ENCODE measurements at regions not wholly inside any gene's neighbourhood (a gene's known extent, or its start where the extent isn't known, plus 50 kb on each side); places are given as distances from the start of the nearest gene placed in this dataset.

GRCh38 chr5:18900644-18901043 lies 1087.4 kb downstream of the CDH18 start:
- no CpG with 5 or more reads among the region's 3 CpGs for WGBS (ENCODE audit: extremely low coverage, insufficient read length, low lambda C conversion rate)
- H3K27me3 Mint-ChIP-seq (ENCODE audit: low read depth), result no peaks in the 10 kb centered on the region

More at GRCh38 chr5:18900644-18901043, 1087.4 kb downstream of the CDH18 start:
- no peak overlapping the region for H4K5ac ChIP-seq (ENCODE audit: insufficient read length, low read depth, low read length)
- no peak overlapping the region for H2AFZ ChIP-seq (ENCODE audit: low read length)
- H2AK5ac ChIP-seq (ENCODE audit: insufficient read length, low read length), result no peak overlapping the region
- H2BK20ac ChIP-seq (ENCODE audit: low read depth, low read length, poor library complexity, severe bottlenecking), result no peak overlapping the region
- H3K4me1 ChIP-seq (ENCODE audit: insufficient read depth, low read length), result no peaks in the 10 kb centered on the region
- H4K91ac ChIP-seq (ENCODE audit: insufficient read length, low read depth, low read length), result no peak overlapping the region
- no peak overlapping the region for H2BK12ac ChIP-seq (ENCODE audit: insufficient read length, low read depth, low read length)
- TF ChIP-seq CTCF (conservative IDR thresholded peaks at IDR 0.05), result no peak
- no peak overlapping the region for H3K9ac ChIP-seq (ENCODE audit: extremely low read depth, insufficient read length, low read length)
- no peak overlapping the region for H3K27ac Mint-ChIP-seq
- H3K56ac ChIP-seq (ENCODE audit: insufficient read length, low read depth, low read length), result no peak overlapping the region
- H3K14ac ChIP-seq (ENCODE audit: insufficient read depth, low read length), result no peak overlapping the region
- H2BK15ac ChIP-seq (ENCODE audit: low read depth, low read length), result no peak overlapping the region
- H3T11ph ChIP-seq (ENCODE audit: low read length), result no peak overlapping the region
- no peak overlapping the region for H3K4me2 ChIP-seq (ENCODE audit: insufficient read depth, insufficient read length, low read length)
- no peaks in the 10 kb centered on the region for H3K9me3 ChIP-seq (ENCODE audit: control insufficient read depth, low read depth, low read length)
- no peak overlapping the region for H3K18ac ChIP-seq (ENCODE audit: insufficient read length, low read depth, low read length)
- H4K8ac ChIP-seq (replicated peaks; ENCODE audit: insufficient read length, low read depth, low read length), result no peak overlapping the region
- H3K79me1 ChIP-seq (ENCODE audit: insufficient read depth, low read depth, low read length, poor library complexity, severe bottlenecking), result no peaks in the 10 kb centered on the region
- H3K23me2 ChIP-seq (ENCODE audit: insufficient read length, low read depth, low read length, poor library complexity, severe bottlenecking), result no peaks in the 10 kb centered on the region
- no peaks in the 10 kb centered on the region; a peak in 1 of 7 replicates for H3K36me3 Mint-ChIP-seq (ENCODE audit: insufficient read depth in 1 of 3, low read depth in 3 of 3)
- H3K23ac ChIP-seq (ENCODE audit: insufficient read length, low read depth, low read length), result no peak overlapping the region
- no peak overlapping the region for H3K27ac ChIP-seq (ENCODE audit: insufficient read length, low read depth, low read length)
- H3K4me1 Mint-ChIP-seq, result no peaks in the 10 kb centered on the region; a peak in 1 of 4 replicates
- H4K20me1 ChIP-seq (ENCODE audit: control insufficient read depth, insufficient read depth, insufficient read length), result no peaks in the 10 kb centered on the region
- H3K27me3 ChIP-seq (ENCODE audit: insufficient read depth, low read length), result no peaks in the 10 kb centered on the region
- no peak for DNase-seq
- H3K79me2 ChIP-seq (ENCODE audit: insufficient read depth, low read length), result no peaks in the 10 kb centered on the region
- H2BK5ac ChIP-seq (ENCODE audit: insufficient read length, low read length), result no peak overlapping the region
- H3K4ac ChIP-seq (ENCODE audit: low read depth, low read length), result no peak overlapping the region
- H2BK120ac ChIP-seq (ENCODE audit: low read depth, low read length, poor library complexity, severe bottlenecking), result no peak overlapping the region
- H3K9me3 Mint-ChIP-seq, result no peaks in the 10 kb centered on the region; a peak in 1 of 5 replicates
- no peak overlapping the region for H3K4me3 Mint-ChIP-seq

Measured in H9 (cell line).